Neural cell (in vitro differentiated cells): ENCODE measurements at regions not wholly inside any gene's neighbourhood (a gene's known extent, or its start where the extent isn't known, plus 50 kb on each side); places are given as distances from the start of the nearest gene placed in this dataset.

Experiments
- EP300 ChIP-seq: fragments of 450-650 bp; conservative IDR thresholded peaks from 2 replicates; pipeline ENCODE4 v1.6.1; 2014; ENCODE audit warnings: antibody characterized with exemption, mild to moderate bottlenecking, moderate library complexity; ENCODE audit not compliant: poor library complexity, severe bottlenecking
- EZH2 ChIP-seq: fragments of 200-600, 300-800 bp; shearing (Covaris generic), sonication (generic); IDR thresholded peaks from 2 replicates; pipeline ENCODE4 v1.6.1; 2014; ENCODE audit warnings: antibody characterized with exemption, low read length, borderline replicate concordance, mild to moderate bottlenecking; ENCODE audit not compliant: insufficient read depth, poor library complexity, severe bottlenecking
- POLR2AphosphoS5 ChIP-seq: IDR thresholded peaks from 2 replicates; pipeline ENCODE4 v1.6.1; 2012
- RAD21 ChIP-seq: fragments of 450-650 bp; conservative IDR thresholded peaks from 2 replicates; pipeline ENCODE4 v1.6.1; 2014; ENCODE audit warnings: antibody characterized with exemption, mild to moderate bottlenecking, moderate library complexity
- SMC3 ChIP-seq: fragments of 450-650 bp; conservative IDR thresholded peaks from 2 replicates; pipeline ENCODE4 v1.6.1; 2014; ENCODE audit warnings: antibody characterized with exemption, mild to moderate bottlenecking, moderate library complexity; ENCODE audit not compliant: poor library complexity
- TAF1 ChIP-seq: IDR thresholded peaks from 2 replicates; pipeline ENCODE4 v1.6.1; 2012; ENCODE audit warnings: low read depth
- TF ChIP-seq, protein P1 (sequence below): IDR thresholded peaks from 2 replicates; pipeline ENCODE4 v1.6.1; 2012; ENCODE audit warnings: borderline replicate concordance
- TF ChIP-seq, protein P2 (sequence below): fragments of 450-650 bp; IDR thresholded peaks from 2 replicates; pipeline ENCODE4 v1.5.1; 2014; ENCODE audit warnings: antibody characterized with exemption, mild to moderate bottlenecking, moderate library complexity; ENCODE audit not compliant: poor library complexity, severe bottlenecking

DNA sequence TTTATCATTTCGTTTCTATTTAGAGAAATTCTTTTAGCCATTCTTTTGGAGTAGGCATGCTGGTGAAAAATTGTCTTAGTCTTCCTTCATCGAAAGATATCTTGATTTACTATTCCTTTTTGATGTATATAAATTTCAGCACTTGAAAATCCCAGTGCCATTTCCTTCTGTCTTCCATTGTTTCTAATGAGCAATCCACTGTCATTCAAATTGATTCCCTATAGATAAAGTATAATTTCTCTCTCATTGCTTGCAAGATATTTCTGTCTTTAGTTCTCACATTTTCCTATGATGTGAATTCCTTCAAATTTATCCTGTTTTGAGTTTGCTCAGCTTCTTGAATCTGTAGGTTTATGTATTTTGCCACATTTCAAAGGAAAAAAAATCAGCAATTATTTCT, 251.1 kb upstream of the CHD6 start:
- TF ChIP-seq, protein P1, sequence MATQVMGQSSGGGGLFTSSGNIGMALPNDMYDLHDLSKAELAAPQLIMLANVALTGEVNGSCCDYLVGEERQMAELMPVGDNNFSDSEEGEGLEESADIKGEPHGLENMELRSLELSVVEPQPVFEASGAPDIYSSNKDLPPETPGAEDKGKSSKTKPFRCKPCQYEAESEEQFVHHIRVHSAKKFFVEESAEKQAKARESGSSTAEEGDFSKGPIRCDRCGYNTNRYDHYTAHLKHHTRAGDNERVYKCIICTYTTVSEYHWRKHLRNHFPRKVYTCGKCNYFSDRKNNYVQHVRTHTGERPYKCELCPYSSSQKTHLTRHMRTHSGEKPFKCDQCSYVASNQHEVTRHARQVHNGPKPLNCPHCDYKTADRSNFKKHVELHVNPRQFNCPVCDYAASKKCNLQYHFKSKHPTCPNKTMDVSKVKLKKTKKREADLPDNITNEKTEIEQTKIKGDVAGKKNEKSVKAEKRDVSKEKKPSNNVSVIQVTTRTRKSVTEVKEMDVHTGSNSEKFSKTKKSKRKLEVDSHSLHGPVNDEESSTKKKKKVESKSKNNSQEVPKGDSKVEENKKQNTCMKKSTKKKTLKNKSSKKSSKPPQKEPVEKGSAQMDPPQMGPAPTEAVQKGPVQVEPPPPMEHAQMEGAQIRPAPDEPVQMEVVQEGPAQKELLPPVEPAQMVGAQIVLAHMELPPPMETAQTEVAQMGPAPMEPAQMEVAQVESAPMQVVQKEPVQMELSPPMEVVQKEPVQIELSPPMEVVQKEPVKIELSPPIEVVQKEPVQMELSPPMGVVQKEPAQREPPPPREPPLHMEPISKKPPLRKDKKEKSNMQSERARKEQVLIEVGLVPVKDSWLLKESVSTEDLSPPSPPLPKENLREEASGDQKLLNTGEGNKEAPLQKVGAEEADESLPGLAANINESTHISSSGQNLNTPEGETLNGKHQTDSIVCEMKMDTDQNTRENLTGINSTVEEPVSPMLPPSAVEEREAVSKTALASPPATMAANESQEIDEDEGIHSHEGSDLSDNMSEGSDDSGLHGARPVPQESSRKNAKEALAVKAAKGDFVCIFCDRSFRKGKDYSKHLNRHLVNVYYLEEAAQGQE: no peak
- TF ChIP-seq RAD21 (no peak), EZH2 (no peak), TAF1 (no peak), SMC3 (no peak), POLR2AphosphoS5 (no peak), EP300 (no peak)
- TF ChIP-seq, protein P2, sequence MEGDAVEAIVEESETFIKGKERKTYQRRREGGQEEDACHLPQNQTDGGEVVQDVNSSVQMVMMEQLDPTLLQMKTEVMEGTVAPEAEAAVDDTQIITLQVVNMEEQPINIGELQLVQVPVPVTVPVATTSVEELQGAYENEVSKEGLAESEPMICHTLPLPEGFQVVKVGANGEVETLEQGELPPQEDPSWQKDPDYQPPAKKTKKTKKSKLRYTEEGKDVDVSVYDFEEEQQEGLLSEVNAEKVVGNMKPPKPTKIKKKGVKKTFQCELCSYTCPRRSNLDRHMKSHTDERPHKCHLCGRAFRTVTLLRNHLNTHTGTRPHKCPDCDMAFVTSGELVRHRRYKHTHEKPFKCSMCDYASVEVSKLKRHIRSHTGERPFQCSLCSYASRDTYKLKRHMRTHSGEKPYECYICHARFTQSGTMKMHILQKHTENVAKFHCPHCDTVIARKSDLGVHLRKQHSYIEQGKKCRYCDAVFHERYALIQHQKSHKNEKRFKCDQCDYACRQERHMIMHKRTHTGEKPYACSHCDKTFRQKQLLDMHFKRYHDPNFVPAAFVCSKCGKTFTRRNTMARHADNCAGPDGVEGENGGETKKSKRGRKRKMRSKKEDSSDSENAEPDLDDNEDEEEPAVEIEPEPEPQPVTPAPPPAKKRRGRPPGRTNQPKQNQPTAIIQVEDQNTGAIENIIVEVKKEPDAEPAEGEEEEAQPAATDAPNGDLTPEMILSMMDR: no peak
